Heart left ventricle (tissue), 16 donors: ENCODE measurements at regions not wholly inside any gene's neighbourhood (a gene's known extent, or its start where the extent isn't known, plus 50 kb on each side); places are given as distances from the start of the nearest gene placed in this dataset.

Source experiments
- ATAC-seq, 4 donors: fragments of 200-7000 bp; cut with Tn5 transposase; one replicate each; pipeline ENCODE4 v1.9.1; 2020 to 2022; ENCODE audit warnings: moderate library complexity in 4 of 4, mild to moderate bottlenecking in 3 of 4, moderate number of reproducible peaks in 1 of 4
- DNase-seq, 5 donors: peaks; one replicate each; pipeline ENCODE4 v3.0.0-alpha.2; 2020
- H3K27ac ChIP-seq, 12 donors: fragments of 200-600 bp; sonication (generic) in 4 of 12; one replicate each; pipeline versions ENCODE4 v1.5.0 to v1.8.0; 2016 to 2022; ENCODE audit warnings: mild to moderate bottlenecking in 2 of 12
- H3K27me3 ChIP-seq, 9 donors: fragments of 200-600 bp; sonication (generic) in 2 of 9; one replicate each; pipeline versions ENCODE4 v1.5.1 to v1.8.0; 2016 to 2022; ENCODE audit warnings: mild to moderate bottlenecking in 3 of 9
- H3K36me3 ChIP-seq, 9 donors: fragments of 200-600 bp; sonication (generic) in 2 of 9; one replicate each; pipeline versions ENCODE4 v1.5.0 to v1.8.0; 2018 to 2022; ENCODE audit warnings: mild to moderate bottlenecking in 2 of 9
- H3K4me1 ChIP-seq, 12 donors: fragments of 200-600 bp; sonication (generic) in 4 of 12; one replicate each; pipeline versions ENCODE4 v1.5.0 to v1.8.0; 2016 to 2022; ENCODE audit warnings: mild to moderate bottlenecking in 3 of 12
- H3K4me3 ChIP-seq, 12 donors: fragments of 200-600 bp; sonication (generic) in 4 of 12; one replicate each; pipeline versions ENCODE4 v1.5.0 to v1.8.0; 2017 to 2022; ENCODE audit warnings: mild to moderate bottlenecking in 9 of 12, moderate library complexity in 4 of 12
- H3K9me3 ChIP-seq, 12 donors: fragments of 200-600 bp; sonication (generic) in 4 of 12; one replicate each; pipeline versions ENCODE4 v1.5.0 to v1.8.0; 2016 to 2022; ENCODE audit warnings: mild to moderate bottlenecking in 1 of 12
- CTCF ChIP-seq, 12 donors: fragments of 200-600 bp; sonication (generic) in 4 of 12; IDR thresholded peaks; one replicate each; pipeline versions ENCODE4 v1.5.0 to v1.8.0; 2018 to 2022; ENCODE audit warnings: antibody characterized with exemption in 12 of 12, mild to moderate bottlenecking in 5 of 12
- POLR2A ChIP-seq, 2 donors: fragments of 450-650 bp; IDR thresholded peaks; one replicate each; pipeline ENCODE4 v1.6.1; 2017; ENCODE audit warnings: antibody characterized with exemption in 2 of 2, mild to moderate bottlenecking in 2 of 2, moderate library complexity in 2 of 2
- WGBS, 4 donors: extraction: QIAGEN DNeasy Blood & Tissue Kit in 2 of 4; methylation state at CpG; one replicate each; pipeline versions ENCODE4 v1.1.5 to v1.1.7; 2013 to 2018; 5-methylcytosine and 5-hydroxymethylcytosine counted together
- intact Hi-C, 10 donors: fragments of 100-400 bp; cut with DNase I; formaldehyde crosslinking; loops; one replicate each; pipeline versions ENCODE4 v1.11.1 to v1.14.2; 2022
- donor health status: ischemic (EF 13 %, LVEDD 7.1; RV severe dilation, severe dysfunction).
- donor health status: healthy with polysubstance abuse.
- donor health status: DM: no; HTN: yes; CAD: no.
- donor health status: DM: no; HTN: no; CAD: no.
- donor health status: ischemic (EF 25% LVEDD 6.9; RV normal size, moderate dysfunction).
- donor health status: ischemic (EF 25% LVEDD 5.7; RV mildly dilated, moderate dysfunction).
- donor health status: healthy.
- donor health status: DM: yes; HTN: yes; CAD: no.
- donor health status: ischemic (EF 35%, LVEDD 5.7; RV mildly dilated, moderate dysfunction).
- donor health status: nonischemic (EF 11% LVEDD 7.7; RV severe dilation, severe dysfunction).
- donor health status: DM: yes; HTN: yes; CAD: no.
- donor health status: PGD.
- donor health status: ischemic (EF 29% LVEDD 5.4; RV normal size, mild dysfunction).
- donor health status: nonischemic (EF 23%, LVEDD 6.1; RV moderate dilation, normal function).

GRCh38 chr2:114025030-114025429 is 135.1 kb downstream of the ACTR3 start:
- TF ChIP-seq POLR2A (IDR thresholded peaks at IDR 0.05): no peak
- TF ChIP-seq CTCF (IDR thresholded peaks at IDR 0.05): no peak
- Histone ChIP-seq H3K27me3 (no peaks in the 10 kb centered on the region), H3K9me3 (peaks cover 0 to 14% (median 0%) of the 10 kb centered on the region in 12 donors), H3K4me3 (no peak overlapping the region), H3K27ac (no peak overlapping the region), H3K36me3 (no peaks in the 10 kb centered on the region), H3K4me1 (no peaks in the 10 kb centered on the region)
- intact Hi-C loops: no loop called here
- ATAC-seq: no peak
- 65 to 74% (median 69%) methylated on average over 3 of the region's 3 CpGs for WGBS, 4 donors
- DNase-seq: no peak

GRCh38 chr2:114027437-114027836 is 137.5 kb downstream of the ACTR3 start:
- H3K27me3 ChIP-seq: no peaks in the 10 kb centered on the region
- intact Hi-C loops: no loop called here

GRCh38 chr2:114031605-114032505 is 142.0 kb downstream of the ACTR3 start:
- intact Hi-C loops: no loop called here
- H3K4me1 ChIP-seq: no peaks in the 10 kb centered on the region
- no peak for DNase-seq
- TF ChIP-seq POLR2A (IDR thresholded peaks at IDR 0.05) (no peak), CTCF (IDR thresholded peaks at IDR 0.05) (no peak)
- H3K36me3 ChIP-seq: no peaks in the 10 kb centered on the region
- peaks cover 0 to 13% (median 0%) of the 10 kb centered on the region in 12 donors for H3K9me3 ChIP-seq
- peaks cover 0 to 3% (median 0%) of the 10 kb centered on the region in 9 donors for H3K27me3 ChIP-seq
- no peak overlapping the region for H3K27ac ChIP-seq
- no peak for ATAC-seq
- no peak overlapping the region for H3K4me3 ChIP-seq
- 65 to 70% (median 68%) methylated on average over 12 of the region's 12 CpGs for WGBS, 4 donors

More at GRCh38 chr2:114027437-114027836, 137.5 kb downstream of the ACTR3 start:
- no peaks in the 10 kb centered on the region for H3K4me1 ChIP-seq
- H3K36me3 ChIP-seq: no peaks in the 10 kb centered on the region
- peaks cover 0 to 13% (median 0%) of the 10 kb centered on the region in 12 donors for H3K9me3 ChIP-seq
- TF ChIP-seq CTCF (IDR thresholded peaks at IDR 0.05) (no peak), POLR2A (IDR thresholded peaks at IDR 0.05) (no peak)
- H3K27ac ChIP-seq: no peak overlapping the region
- H3K4me3 ChIP-seq: no peak overlapping the region
- DNase-seq (no peak), ATAC-seq (no peak)
- 65 to 92% (median 69%) methylated on average over 1 of the region's 1 CpG for WGBS, 4 donors

- Histone ChIP-seq H3K36me3 (no peaks in the 10 kb centered on the region), H3K4me3 (no peak overlapping the region), H3K4me1 (no peaks in the 10 kb centered on the region), H3K27me3 (peaks cover 0 to 3% (median 0%) of the 10 kb centered on the region in 9 donors), H3K27ac (no peak overlapping the region), H3K9me3 (peaks cover 0 to 13% (median 0%) of the 10 kb centered on the region in 12 donors)
- ATAC-seq (no peak), DNase-seq (no peak)
- intact Hi-C loops: no loop called here
- 49 to 57% (median 53%) methylated on average over 4 of the region's 4 CpGs for WGBS, 4 donors
- TF ChIP-seq POLR2A (IDR thresholded peaks at IDR 0.05) (no peak), CTCF (IDR thresholded peaks at IDR 0.05) (no peak)
Measured at GRCh38 chr2:114032705-114033104, 142.8 kb downstream of the ACTR3 start.
